GM19395 (cell line): ENCODE measurements at regions not wholly inside any gene's neighbourhood (a gene's known extent, or its start where the extent isn't known, plus 50 kb on each side); places are given as distances from the start of the nearest gene placed in this dataset.
"Not testable (repeated sequence)": the region's sequence is repeated elsewhere in the genome, so short reads cannot be mapped to it uniquely, and the experiment has no call there.

Experiments
- ATAC-seq: cut with Tn5 transposase; IDR thresholded peaks from one replicate; pipeline ENCODE4 v1.9.1; 2021; ENCODE audit warnings: mild to moderate bottlenecking, moderate library complexity; ENCODE audit not compliant: unreplicated experiment

DNA sequence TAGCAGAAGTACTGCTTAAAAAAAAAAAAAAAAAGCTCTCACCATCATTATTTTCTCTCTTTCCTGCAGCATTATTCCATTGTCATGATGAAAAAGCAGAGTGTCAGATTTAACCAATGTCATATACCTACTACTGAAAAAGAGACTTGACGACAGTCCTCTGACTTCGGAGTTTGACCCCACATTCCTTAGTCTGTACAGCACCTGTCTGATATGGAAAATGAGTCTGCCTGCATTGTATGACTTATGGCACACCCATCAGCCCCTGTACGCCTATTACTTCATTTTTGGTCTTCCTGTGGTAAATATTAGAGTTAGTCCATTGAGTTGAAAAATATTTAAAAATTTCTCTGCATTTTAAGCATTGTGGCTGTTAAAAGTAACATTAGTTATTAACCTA lies 54.5 kb upstream of the NOX4 start:
- no peak for ATAC-seq

DNA sequence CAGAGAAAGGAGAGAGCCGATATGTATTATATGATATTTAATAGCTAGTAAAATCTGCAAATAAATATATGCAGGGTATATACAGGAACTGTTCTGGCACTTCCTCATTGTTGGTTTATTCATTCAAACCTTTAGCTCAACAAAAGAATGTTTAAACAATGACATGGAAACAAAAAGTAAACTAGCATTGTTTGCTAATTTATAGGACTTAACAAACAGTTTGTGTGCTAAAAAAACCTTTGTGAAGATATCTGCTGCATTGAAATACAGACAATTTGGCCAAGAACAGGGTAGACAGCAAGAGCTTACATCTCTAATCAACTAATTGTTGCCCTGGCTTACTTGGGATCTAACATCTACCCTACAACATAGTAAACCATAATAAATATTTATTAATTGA lies 64.6 kb upstream of the NOX4 start:
- ATAC-seq = not testable (repeated sequence)

DNA sequence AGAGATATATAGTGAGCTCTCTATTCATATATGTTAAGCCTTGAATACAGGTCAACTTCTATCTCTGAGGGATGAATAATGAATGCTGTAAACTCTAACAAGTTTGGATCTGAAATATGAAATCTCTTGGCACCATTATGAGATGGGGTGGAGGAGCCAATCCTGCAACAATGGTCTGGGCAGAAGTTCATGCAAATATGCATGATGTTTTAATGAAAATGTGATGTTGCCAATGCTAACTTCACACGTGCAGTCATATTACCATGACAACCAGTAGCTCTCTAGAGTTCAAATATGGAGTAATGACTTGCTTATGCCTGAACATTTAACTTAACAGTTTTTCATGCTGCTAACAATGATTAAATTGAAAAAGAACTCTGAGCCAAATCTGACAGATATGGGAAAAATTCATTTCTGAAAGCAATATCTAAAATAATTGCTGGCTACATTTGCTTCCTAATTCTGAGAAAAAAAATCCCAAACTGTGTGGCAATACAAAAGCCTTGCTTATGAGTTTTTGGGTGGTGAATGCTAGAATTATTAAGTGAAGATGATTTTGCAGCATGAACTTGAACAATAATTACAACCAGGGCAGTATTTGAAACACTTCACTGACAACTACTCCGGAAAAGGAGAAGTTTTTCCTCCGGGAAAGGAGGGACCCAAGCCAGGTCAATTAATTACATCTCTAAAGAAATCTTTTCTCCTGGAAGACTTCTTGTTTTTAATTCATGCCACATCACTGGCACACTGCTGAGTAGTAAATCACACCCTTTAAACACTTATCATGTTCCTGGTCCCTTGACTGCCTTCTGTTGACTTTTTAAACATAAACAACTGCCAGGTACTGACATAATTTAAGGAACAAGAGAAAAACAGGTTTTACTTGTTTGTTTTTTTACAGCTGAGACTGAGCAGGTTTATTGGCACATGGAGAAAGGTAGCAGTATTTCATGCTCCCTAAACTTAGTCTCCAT lies 65.8 kb upstream of the NOX4 start:
- not testable (repeated sequence) for ATAC-seq

DNA sequence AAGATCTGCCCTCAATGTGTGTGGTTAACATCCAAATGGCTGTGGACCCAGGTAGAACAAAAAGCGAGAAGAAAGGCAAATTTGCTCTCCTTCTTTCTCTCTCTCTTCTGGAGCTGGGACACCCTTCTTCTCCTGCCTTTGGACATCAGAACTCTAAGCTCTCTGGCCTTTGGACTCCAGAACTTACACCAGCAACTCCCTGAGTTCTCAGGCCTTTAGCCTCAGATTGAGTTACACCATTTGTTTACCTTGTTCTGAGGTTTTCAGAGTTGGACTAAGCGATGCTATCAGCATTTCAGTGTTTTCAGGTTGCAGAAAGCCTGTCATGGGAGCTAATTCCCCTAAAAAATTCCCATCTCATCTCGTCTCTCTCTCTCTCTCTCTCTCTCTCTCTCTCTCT lies 69.4 kb upstream of the NOX4 start:
- not testable (repeated sequence) for ATAC-seq

DNA sequence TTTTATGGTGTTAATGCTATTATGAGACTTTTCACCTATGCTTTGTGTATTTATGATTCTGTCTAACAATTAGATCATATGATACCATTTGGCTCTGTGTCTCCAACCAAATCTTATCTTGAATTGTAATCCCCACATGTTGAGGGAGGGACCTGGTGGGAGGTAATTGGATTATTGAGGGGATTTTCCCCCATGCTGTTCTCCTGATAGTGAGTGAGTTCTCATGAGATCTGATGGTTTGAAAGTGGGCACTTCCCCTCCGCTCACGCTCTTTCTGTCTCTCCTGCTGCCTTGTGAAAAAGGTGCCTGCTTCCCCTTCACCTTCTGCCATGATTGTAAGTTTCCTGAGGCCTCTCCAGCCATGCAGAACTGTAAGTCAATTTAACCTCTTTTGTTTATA lies 71.6 kb upstream of the NOX4 start:
- ATAC-seq = not testable (repeated sequence)

DNA sequence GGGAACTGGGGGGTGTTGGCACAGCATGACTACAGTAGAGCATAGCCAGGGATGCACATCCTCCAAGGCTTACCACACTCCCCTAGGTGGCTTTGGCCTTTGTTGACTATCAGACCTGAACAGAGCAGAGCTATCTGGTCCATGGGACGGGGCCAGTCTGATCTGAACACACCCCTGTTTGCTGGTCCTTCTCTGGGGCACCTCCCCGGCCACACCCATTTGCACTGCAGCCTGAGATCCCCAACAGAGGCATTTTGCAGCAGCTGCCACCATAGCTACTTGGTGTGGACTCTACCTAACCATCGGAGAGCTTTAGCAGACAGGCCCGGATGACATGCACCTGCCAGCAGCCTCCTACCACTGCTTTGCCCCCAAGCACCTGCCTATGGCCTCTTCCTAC lies 75.8 kb upstream of the NOX4 start:
- no peak for ATAC-seq

DNA sequence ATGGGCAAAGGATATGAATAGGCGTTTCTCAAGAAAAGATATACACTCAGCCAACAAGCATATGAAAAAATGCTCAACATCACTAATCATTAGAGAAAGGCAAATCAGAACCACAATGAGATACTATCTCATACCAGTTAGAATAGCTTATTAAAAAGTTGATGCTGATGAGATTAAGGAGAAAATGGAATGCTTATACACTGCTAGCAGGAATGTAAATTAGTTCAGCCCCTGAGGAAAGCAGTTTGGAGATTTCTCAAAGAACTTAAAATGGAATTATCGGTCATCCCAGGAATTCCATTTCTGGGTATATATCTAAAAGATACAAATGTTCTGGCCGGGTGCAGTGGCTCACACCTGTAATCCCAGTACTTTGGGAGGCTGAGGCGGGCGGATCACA lies 78.2 kb upstream of the NOX4 start:
- not testable (repeated sequence) for ATAC-seq

DNA sequence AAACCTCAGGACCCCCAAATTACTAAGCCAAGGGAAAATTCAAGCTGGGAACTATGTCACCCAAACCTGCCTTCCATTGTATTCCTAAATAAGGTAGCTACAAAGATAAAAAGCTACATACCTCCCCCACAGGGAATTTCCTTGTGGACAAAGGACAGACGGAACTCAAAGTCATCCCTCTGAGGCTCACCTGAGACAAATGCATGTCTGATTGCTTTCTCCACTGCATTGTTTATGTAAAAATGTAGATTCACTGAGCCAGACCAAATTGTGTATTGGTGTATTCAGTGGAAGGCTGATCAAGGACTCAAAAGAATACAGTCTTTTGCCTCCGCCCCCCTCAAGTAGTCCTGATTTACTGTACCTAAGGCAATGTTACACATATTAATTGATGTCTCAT lies 80.5 kb upstream of the NOX4 start:
- ATAC-seq = not testable (repeated sequence)

DNA sequence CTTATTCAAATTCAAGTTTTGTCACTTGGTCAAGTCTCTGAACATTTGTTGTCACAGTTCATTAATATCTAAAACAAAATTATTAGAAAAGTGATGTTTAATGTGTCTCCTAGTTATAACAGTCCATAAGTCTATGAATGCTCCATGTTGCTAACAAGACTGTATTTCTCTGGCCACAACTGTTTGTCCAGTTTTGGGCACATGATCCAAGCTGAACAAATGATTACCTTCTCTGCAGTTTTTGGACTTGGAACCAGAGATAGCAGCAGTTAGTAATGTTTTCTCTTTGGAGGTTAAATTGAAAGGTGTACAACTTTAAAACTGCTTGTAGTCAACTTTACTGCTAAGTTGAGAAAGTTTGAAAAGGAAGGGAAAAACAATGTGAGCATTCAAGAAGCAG lies 84.7 kb upstream of the NOX4 start:
- not testable (repeated sequence) for ATAC-seq

DNA sequence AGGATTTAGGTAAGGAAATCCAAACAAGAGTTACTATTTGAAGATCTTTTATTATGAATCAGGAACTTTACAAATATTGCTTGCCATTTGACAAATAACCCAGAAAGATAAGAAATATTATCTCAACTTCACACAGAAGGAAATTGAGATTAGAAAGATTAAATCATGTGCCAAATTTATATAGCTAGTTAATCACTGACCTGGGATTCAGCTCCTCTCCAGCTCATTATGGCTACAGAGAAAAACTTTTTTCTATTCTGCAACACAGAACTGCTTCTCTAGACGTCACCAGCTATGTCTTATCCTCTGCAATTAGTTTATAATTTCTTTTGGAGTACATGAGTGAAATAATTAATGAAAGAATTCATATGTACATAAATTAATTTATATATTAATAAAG lies 86.3 kb upstream of the NOX4 start:
- ATAC-seq = not testable (repeated sequence)

DNA sequence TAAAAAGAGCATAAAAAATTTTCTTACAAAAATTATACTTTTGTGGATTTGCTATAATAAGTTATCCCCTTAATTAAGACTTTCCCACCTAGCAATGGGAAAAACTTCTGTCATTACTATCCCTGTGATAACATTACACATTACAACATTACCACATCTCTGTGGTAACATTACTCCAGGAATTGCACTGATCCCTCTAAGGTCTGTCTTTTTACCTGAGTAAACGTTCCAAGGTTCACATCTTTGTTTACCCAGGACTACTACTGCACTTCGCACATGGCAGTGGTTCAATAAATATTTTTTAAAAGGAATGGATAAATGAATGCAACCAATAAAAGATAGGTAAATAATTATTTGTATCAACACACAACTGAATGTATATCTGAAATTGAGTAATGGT lies 92.4 kb upstream of the NOX4 start:
- ATAC-seq = no peak

DNA sequence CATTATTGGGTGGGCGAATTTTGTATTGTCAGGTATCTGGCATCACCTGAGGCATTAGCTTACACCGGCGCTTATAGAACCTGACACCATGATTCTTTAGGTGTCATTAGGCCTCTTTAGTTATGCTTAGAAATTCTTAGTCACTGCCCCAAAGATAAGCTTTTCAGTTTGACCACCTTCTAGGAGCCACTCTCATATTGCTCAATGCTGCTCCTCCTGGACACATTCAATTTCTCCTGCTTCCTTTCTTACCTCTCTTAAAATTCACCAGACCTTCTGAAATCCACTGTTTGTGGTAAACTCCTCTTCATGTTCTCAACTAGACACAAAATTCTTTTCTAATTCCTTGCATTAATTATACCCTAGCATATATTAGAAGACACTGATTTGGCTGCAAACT lies 93.9 kb upstream of the NOX4 start:
- ATAC-seq = not testable (repeated sequence)

DNA sequence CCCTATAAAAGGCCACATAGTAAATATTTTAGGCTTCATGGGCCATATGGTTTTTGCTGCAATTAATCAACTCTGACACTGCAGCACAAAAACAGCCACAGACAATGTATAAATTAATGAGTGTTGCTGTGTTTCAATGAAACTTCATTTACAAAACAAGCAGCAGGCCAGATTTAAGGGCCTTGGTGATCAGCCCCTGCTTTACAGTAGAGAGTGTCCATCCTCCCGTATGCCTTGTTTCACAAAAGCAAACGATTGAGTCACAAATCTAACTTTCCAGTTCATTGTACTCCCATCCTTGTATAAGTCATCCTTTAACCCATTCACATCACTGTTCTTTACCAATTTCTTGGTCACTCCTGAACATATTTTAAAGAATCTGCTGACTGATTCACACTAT lies 94.3 kb upstream of the NOX4 start:
- ATAC-seq = not testable (repeated sequence)

DNA sequence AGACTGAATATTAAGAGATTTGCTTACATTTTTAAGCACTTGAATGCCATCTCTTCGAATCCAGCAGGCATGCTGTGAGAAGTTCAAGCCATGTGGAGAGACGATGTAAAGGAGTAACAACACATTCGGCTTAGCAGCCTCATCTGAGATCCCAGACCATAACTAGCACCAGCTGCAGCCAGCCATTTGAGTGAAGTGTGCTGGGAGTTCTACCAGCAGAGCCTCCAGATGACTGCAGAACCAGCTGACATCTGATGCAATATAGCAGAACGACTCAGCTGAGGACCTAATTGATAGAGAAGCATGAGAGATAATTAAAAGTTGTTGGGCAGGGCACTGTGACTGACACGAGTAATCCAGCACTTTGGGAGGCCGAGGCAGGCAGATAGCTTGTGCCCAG lies 98.2 kb upstream of the NOX4 start:
- ATAC-seq = not testable (repeated sequence)

DNA sequence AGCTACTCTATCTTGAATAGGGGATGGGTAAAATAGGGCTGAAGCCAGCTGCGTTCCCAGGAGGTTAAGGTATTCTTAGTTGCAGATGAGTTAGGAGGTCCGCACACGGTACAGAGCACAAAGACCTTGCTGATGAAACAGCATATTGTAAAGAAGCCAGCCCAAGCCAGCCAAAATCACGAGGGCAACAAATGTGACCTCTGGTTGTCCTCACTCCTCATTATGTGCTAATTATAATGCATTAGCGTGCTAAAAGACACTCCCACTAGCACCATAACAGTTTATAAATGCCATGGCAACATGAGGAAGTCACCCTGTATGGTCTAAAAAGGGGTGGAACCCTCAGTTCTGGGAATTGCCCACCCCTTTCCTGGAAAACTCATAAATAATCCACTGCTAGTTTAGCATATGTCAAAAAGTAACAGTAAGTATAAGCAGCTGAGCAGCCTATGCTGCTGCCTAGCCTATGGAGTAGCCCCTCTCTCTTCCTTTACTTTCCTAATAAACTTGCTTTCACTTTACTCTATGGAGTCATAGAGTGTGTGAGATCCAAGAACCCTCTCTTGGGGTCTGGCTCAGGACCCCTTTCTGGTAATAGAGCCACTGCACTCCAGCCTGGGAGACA lies 98.9 kb upstream of the NOX4 start:
- not testable (repeated sequence) for ATAC-seq

DNA sequence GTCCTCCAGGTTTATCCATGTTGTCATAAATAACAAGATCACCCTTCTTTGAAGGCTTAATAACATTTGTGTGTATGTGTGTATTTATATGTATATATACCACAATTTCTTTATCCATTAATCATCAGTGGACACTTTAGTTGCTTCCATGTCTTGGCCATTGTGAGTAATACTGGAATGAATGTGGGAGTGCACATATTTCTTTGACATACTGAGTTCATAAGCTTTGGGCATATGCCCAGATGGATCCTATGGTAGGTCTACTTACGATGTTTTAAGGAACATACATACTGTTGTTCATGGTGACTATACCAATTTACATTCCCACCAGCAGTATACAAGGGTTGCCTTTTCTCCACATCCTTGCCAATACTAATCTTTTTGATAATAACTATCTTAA lies 108.8 kb upstream of the TRIM77 start:
- not testable (repeated sequence) for ATAC-seq

DNA sequence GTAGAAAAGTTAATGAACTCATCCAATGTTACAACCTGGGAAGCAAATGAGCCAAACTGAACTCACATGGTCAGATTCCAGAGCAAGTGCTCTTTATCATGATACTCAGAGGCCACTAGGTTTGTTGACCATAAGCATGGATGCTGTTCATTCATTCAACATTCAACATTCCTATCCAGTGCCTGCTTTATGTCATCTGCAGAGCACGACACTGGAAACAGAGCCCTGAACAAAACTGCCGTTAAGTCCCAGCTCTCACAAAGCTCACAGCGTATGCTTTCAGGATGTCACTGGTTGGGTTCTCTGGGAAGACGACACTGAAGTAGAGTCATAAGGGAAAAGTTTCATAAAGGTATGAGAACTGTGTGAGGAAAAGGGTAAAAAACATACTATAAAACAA lies 105.8 kb upstream of the TRIM77 start:
- no peak for ATAC-seq

DNA sequence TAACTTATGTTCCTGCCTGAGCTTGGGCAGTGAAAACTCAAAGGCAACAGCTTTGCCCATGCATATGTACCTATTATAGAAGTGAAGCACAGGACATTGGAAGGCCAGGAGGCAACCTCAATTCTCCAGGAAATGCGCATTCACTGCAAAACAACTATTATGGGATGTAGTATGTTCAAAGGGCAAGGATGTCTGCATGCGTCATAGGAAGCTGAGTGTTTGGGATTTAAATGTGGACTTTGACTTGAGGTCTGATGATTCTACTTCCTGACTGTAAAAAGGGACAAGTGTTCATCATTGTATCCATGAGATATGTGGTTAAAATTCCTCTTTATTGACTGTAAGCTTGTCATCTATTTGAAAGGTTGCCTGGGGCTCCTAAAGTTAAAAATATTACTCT lies 103.3 kb upstream of the TRIM77 start:
- not testable (repeated sequence) for ATAC-seq

DNA sequence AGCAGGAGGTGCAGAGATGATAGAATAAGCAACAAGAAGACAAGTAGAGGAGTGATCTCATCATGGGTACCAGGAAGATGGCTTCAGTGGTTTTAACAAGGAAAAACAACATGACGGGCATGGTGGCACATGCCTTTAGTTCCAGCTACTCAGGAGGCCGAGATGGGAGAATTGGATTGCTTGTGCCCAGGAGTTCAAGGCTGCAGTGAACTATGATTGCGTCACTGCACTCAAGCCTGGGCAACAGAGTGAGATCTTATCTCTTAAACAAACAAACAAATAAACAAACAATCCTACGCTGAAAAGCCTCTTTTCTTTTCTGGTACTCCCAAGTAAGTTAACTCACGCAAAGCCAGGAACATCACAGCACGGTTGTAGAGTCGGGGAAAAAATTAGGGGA lies 102.6 kb upstream of the TRIM77 start:
- ATAC-seq = not testable (repeated sequence)

DNA sequence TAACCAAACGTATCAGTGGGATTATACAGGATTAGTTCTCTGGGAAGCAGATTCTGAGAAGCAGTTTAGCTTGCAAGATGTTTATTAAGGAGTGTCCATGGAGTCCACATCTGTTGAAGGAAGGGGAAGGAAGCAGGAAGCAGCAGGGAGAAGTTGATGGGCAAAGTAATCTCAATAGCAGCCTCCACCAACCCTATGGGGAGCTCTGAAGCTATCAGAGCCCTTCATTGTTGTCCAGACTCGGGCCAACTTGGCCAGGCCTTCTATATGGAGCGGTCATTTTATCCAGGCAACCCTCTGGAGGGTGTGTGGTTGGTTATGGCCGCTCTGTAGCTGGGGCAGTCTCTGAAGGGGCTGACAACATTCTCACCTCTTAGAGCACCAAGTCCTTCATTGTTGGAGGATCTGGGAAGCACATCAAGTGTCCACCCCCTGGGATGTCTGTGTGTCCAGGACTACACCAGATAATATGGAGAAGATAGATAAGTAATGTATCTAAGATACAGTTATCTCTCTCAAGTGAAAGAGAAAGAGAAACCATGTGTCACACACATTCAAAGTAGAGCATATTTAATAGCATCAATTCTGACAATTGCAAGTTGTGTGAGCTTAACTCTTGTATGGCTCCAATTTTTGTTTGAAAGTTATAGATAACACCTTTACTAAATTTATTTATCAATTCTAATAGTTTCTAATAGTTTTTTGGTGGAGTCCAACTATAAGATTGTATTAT lies 101.7 kb upstream of the TRIM77 start:
- ATAC-seq = no peak

DNA sequence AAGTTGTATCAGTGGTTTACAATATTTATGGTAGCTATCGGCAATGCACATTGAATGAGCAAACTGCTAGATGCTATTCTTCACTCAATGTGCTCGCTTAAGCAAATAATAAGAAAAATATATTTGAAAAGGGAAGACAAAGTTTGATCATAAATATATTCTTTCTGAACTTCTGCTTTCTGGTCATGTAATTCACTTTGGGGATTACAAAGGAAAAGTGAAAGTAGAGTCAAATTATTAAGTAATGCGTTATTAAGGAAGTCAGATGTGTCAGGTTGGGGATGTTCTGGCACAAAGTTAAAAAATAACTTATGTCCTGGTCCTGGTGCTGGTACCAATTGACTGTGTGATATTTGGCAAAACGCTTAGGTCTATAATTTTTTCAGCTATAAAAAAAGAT lies 98.0 kb upstream of the TRIM77 start:
- ATAC-seq = no peak

DNA sequence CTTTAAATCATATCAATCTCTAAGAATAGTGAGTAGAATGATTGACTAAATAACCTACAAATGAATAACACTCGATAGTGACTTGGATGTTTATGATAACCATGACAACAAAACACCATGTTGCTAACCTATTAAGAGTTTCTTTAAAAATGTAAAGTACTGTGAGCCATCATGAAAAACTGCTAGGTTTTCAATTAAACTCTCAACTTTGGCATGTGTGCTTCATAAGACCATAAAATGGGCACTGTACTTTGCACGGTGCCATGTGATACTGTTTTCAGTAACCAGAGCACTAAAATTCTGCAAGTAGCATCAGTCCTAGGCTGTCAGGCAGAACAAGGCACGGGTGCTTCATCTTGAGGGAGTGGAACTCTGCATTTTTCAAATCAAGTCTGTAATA lies 96.2 kb upstream of the TRIM77 start:
- ATAC-seq = no peak
